ENCODE measurements at regions not wholly inside any gene's neighbourhood (a gene's known extent, or its start where the extent isn't known, plus 50 kb on each side); places are given as distances from the start of the nearest gene placed in this dataset.

DNA sequence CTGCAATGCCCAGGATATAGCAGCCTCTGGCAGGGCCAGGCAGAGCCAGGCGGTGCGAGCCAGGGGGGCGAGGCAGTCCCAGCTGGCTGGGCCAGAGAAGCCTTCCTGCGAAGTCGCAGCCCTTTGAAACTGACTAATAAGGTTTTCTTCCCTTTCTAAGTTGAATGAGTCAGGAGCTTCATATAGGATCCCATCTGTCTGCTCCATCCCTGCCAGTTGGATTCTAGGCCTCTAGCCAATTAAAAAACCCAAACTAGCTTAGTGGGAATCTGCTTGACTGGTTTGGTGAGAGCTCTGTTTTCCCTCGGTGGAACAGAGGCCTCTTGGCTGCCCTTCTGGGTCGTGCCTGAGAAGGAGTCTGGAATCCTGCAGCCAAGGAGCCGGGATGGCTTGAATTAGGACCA lies 70.1 kb upstream of the RAPGEF1 start:
- DNase-seq (ENCODE audit: low spot score), result no peak

- DNase-seq (ENCODE audit: low spot score), result no peak
These were observed 68.4 kb upstream of the RAPGEF1 start for GRCh38 chr9:131808291-131808690.

DNA sequence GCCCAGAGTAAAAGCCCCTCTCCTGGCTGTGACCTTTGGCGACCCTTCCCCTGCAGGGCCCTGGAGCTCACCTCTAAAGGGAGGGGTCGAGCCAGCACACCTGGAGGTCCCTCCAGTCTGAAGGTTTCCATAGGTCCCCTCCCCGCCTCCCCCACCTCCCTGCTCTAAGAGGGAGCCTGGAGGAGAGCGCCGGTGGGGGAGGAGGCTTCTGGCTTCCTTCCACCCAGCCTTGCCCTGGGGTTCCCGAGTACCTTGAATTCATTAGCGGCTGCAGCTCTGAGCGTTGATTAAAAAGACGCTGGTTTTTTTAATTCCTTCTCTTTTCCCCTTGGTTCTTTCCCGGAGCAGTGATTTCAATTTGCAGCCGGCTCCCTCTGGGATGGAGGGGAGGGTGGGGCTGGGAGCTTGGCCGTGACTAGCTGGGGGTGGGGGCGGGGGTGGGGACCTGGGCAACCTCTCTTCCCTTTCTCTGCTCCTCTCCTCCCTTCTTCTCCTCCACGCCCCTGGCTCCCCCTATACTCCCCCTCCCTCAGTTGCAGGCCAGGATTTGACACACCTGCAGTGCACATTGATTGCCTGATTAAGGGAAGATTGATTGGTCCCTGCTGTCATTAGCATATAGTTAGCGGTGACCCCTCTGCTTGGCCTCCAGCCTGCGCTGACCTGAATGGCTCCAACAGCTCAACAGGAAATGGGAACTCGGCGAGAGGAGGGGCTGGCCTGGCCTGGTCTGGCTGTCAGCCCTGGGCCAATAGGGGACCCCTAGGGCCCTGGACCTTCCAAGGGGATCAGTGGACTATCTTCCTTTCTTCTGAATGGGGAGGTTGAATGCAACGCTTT lies 67.5 kb upstream of the RAPGEF1 start:
- DNase-seq (ENCODE audit: low spot score), result no peak

GRCh38 chr9:131805803-131806202 lies 65.9 kb upstream of the RAPGEF1 start:
- no peak for DNase-seq (ENCODE audit: low spot score)

DNA sequence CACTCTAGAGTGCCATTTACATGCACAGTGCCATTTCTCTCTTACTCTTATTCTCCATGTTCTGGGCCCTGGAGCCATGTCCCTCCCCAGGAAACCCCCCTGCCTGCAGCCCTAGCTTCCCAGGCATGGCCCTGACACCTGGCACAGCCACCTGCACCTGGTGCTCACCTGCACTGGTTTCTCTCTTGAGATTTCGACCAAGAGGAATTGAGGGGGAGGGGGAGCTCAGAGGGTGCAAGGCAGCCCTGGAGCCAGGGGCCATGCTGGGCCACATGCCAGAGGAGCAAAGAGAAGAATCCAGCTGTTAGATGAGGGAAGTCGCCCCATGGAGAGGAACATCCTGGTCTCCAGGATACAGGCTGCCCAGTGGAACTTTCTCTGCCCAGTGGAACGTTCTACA lies 65.0 kb upstream of the RAPGEF1 start:
- no peak for DNase-seq (ENCODE audit: low spot score)

GRCh38 chr9:131803758-131804411 lies 64.0 kb upstream of the RAPGEF1 start:
- DNase-seq (ENCODE audit: low spot score), result no peak

DNA sequence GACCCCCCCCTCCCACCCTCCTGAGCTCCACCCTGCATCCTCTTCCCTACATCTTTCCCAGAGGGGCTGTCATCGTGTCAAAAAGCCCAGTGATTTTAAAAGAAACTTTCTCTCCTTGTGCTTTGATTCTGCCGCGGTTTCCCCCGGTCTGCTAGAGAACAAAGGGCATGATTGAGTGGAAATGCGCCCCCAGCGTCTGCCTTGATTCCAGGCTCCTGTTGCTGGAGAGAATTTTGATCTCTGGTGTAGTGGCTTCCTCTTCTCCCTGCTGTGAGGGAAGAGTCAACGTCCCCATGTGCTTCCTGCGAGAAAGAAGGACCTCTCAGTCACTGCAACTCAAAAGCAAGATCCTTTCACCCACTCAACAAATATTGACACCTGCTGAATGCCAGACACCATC lies 61.9 kb upstream of the RAPGEF1 start:
- DNase-seq (ENCODE audit: low spot score), result no peak

DNA sequence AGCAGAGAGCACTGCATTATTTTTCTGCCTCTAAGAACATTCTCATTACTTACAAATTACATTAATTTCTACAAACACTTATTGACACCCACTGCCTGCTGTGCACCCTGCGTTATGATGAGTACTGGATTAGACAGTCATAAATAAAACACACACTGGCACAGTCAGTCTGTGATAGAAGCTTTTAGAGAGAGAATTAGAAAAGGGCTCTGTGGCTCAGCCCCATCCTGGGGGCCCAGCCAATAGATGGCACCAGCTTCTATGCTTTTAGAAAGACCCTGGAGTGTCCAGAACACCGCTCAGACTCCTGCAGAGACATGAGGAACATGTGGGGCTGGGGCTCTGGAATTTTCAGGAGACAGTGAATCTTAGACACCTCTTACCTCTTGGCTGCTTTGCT lies 61.0 kb upstream of the RAPGEF1 start:
- no peak for DNase-seq (ENCODE audit: low spot score)

GRCh38 chr9:131800366-131800765 lies 60.5 kb upstream of the RAPGEF1 start:
- no peak for DNase-seq (ENCODE audit: low spot score)

- peak; percentile 36 for DNase-seq (ENCODE audit: low spot score)
These were observed 59.4 kb upstream of the RAPGEF1 start for GRCh38 chr9:131799177-131799823.

DNA sequence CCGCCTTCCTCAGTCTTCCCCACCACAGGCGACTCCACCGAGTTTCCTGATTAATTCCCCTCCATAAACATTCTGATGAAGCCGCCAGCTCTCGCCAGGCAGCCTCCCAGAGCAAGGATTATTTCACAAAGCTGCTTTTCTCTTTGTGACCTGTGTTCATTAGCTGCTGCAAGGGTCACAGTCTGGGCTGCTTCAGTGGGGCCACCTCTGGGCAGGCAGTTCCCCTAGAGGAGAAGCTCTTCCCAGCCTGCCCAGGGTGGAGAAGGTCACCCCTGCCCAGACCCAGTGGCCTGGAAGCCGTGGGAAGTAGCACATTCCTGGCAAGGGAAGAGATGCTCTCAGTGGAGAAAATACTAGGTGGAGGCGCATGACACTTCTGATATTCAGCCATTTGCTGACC lies 58.4 kb upstream of the RAPGEF1 start:
- no peak for DNase-seq (ENCODE audit: low spot score)

- DNase-seq (ENCODE audit: low spot score), result no peak
These were observed 54.5 kb upstream of the RAPGEF1 start for GRCh38 chr9:131794393-131794792.

- no peak for DNase-seq (ENCODE audit: low spot score)
These were observed 51.8 kb upstream of the RAPGEF1 start for GRCh38 chr9:131791542-131792254.

Measured in globus pallidus (tissue), 1 donor.